GM12878 (cell line): ENCODE measurements at regions not wholly inside any gene's neighbourhood (a gene's known extent, or its start where the extent isn't known, plus 50 kb on each side); places are given as distances from the start of the nearest gene placed in this dataset.

ENCODE experiments used
- ATAC-seq: fragments of 200-7000 bp; cut with Tn5 transposase; 3 replicates; pipeline ENCODE4 v1.9.1; 2020; ENCODE audit warnings: mild to moderate bottlenecking, moderate library complexity
- BruUV-seq: library from RNA; stranded (reverse); fragments of 400-500 nt; replicated peaks from 2 replicates; lab custom pipeline; 2021; lab: Mats Ljungman, UMichigan
- CTCF ChIA-PET: fragments of 300-600 bp; sonication (Branson Sonifier 250); formaldehyde crosslinking; extraction: SDS; loops from one replicate; lab custom pipeline; 2021; ENCODE audit warnings: inconsistent platforms; lab: Yijun Ruan, JAX
- POLR2A ChIA-PET: fragments of 350-600 bp; formaldehyde crosslinking; extraction: SDS; loops from one replicate; lab custom pipeline; 2021; ENCODE audit warnings: inconsistent platforms; lab: Charles Lee
- RAD21 ChIA-PET: fragments of 300-600 bp; sonication (Branson Sonifier 250); formaldehyde crosslinking; loops from one replicate; lab custom pipeline; 2023; ENCODE audit warnings: antibody characterized with exemption; ENCODE audit not compliant: unreplicated experiment; lab: Charles Lee
- SMC1A ChIA-PET: fragments of 300-600 bp; sonication (Branson Sonifier 250); formaldehyde crosslinking; loops from one replicate; lab custom pipeline; 2023; ENCODE audit not compliant: unreplicated experiment, uncharacterized antibody; lab: Charles Lee
- DNase-seq: peaks from one replicate; pipeline ENCODE4 v3.0.0-alpha.2; 2011; ENCODE audit warnings: low read depth, low spot score
- FAIRE-seq: peaks from 3 replicates; lab custom pipeline; 2011; peaks lifted over from hg19 to GRCh38; lab: Jason Lieb, UNC
- H2AFZ ChIP-seq: 2 replicates; pipeline ENCODE4 v1.6.0; 2011; ENCODE audit warnings: low read depth, low read length, control low read depth; ENCODE audit not compliant: control insufficient read depth
- H3K27ac ChIP-seq: 2 replicates; pipeline ENCODE4 v1.5.1; 2011; ENCODE audit warnings: control low read depth; ENCODE audit not compliant: control insufficient read depth, insufficient read depth
- H3K27me3 ChIP-seq, 2 experiments: replicated peaks in 1 of 2; 2 replicates each; pipeline versions ENCODE4 v1.6.0 to v1.6.1; 2011; ENCODE audit warnings: low read length in 1 of 2; ENCODE audit not compliant: control insufficient read depth in 2 of 2, insufficient read depth in 2 of 2
- H3K36me3 ChIP-seq, 2 experiments: 2 replicates each; pipeline ENCODE4 v1.5.1; 2011; ENCODE audit warnings: low read length in 1 of 2; ENCODE audit not compliant: control insufficient read depth in 2 of 2, insufficient read depth in 2 of 2
- H3K4me1 ChIP-seq: 2 replicates; pipeline ENCODE4 v1.6.1; 2011; ENCODE audit warnings: mild to moderate bottlenecking, low read length, moderate library complexity, mixed read lengths; ENCODE audit not compliant: control insufficient read depth, insufficient read depth
- H3K4me2 ChIP-seq: 2 replicates; pipeline ENCODE4 v1.6.0; 2011; ENCODE audit warnings: control low read depth; ENCODE audit not compliant: control insufficient read depth, insufficient read depth
- H3K4me3 ChIP-seq: fragments of 200-600 bp; sonication (generic); 2 replicates; pipeline ENCODE4 v1.5.1; 2016
- H3K79me2 ChIP-seq: 2 replicates; pipeline ENCODE4 v1.6.0; 2011; ENCODE audit warnings: low read length; ENCODE audit not compliant: control insufficient read depth, insufficient read depth
- H3K9ac ChIP-seq: 2 replicates; pipeline ENCODE4 v1.8.0; 2011; ENCODE audit warnings: low read length, control low read depth, mixed read lengths; ENCODE audit not compliant: control insufficient read depth, insufficient read depth
- H3K9me3 ChIP-seq: replicated peaks from 3 replicates; pipeline ENCODE4 v1.5.1; 2011; ENCODE audit warnings: mild to moderate bottlenecking, low read length; ENCODE audit not compliant: control insufficient read depth, insufficient read depth
- H4K20me1 ChIP-seq: 2 replicates; pipeline ENCODE4 v1.6.0; 2011; ENCODE audit not compliant: control insufficient read depth, insufficient read depth
- CHD4 ChIP-seq: fragments of 200-600 bp; sonication (generic); IDR thresholded peaks from 2 replicates; pipeline ENCODE4 v1.6.1; 2016; ENCODE audit warnings: mild to moderate bottlenecking
- EED ChIP-seq: sonication (generic); IDR thresholded peaks from 2 replicates; pipeline ENCODE4 v1.6.1; 2016; ENCODE audit warnings: antibody characterized with exemption, low read depth
- FOXK2 ChIP-seq: fragments of 450-650 bp; IDR thresholded peaks from 2 replicates; pipeline ENCODE4 v1.6.1; 2017; ENCODE audit warnings: mild to moderate bottlenecking, moderate library complexity
- GATAD2B ChIP-seq: fragments of 450-650 bp; conservative IDR thresholded peaks from 2 replicates; pipeline ENCODE4 v1.6.1; 2017; ENCODE audit warnings: low read depth, mild to moderate bottlenecking, moderate library complexity
- MTA3 ChIP-seq: IDR thresholded peaks from 2 replicates; pipeline ENCODE4 v1.6.1; 2012; ENCODE audit warnings: low read length, inconsistent platforms, borderline replicate concordance
- PAX8 ChIP-seq: fragments of 450-650 bp; IDR thresholded peaks from 2 replicates; pipeline ENCODE4 v1.6.1; 2017; ENCODE audit warnings: mild to moderate bottlenecking, moderate library complexity
- POLR2AphosphoS5 ChIP-seq: IDR thresholded peaks from 2 replicates; pipeline ENCODE4 v1.6.1; 2011; ENCODE audit warnings: mild to moderate bottlenecking, low read length, inconsistent platforms
- RAD51 ChIP-seq: fragments of 450-650 bp; IDR thresholded peaks from 2 replicates; pipeline ENCODE4 v1.6.1; 2016; ENCODE audit warnings: moderate library complexity, mild to moderate bottlenecking, inconsistent platforms
- RB1 ChIP-seq: fragments of 450-650 bp; formaldehyde crosslinking; IDR thresholded peaks from 2 replicates; pipeline ENCODE4 v1.6.1; 2017; ENCODE audit warnings: mild to moderate bottlenecking, borderline replicate concordance
- RBBP5 ChIP-seq: fragments of 200-600 bp; sonication (generic); conservative IDR thresholded peaks from 2 replicates; pipeline ENCODE4 v1.6.1; 2016
- RELA ChIP-seq: fragments of 450-650 bp; IDR thresholded peaks from 2 replicates; pipeline ENCODE4 v1.8.0; 2014; ENCODE audit warnings: borderline replicate concordance; ENCODE audit not compliant: partially characterized antibody
- SIN3A ChIP-seq: IDR thresholded peaks from 2 replicates; pipeline ENCODE4 v1.6.1; 2012; ENCODE audit warnings: low read depth, low read length, improper control_type of control experiment
- SIX5 ChIP-seq: IDR thresholded peaks from 2 replicates; pipeline ENCODE4 v1.6.1; 2011; ENCODE audit warnings: mild to moderate bottlenecking, low read depth, low read length, moderate library complexity; ENCODE audit not compliant: severe bottlenecking
- SREBF1 ChIP-seq: IDR thresholded peaks from 2 replicates; pipeline ENCODE4 v1.6.1; 2012; ENCODE audit warnings: mild to moderate bottlenecking, low read length
- SREBF2 ChIP-seq: IDR thresholded peaks from 2 replicates; pipeline ENCODE4 v1.6.1; 2012; ENCODE audit warnings: mild to moderate bottlenecking, low read length
- SRF ChIP-seq, 2 experiments: IDR thresholded peaks; 2 replicates each; pipeline ENCODE4 v1.6.1; 2011; ENCODE audit warnings: low read depth in 2 of 2, low read length in 2 of 2, mild to moderate bottlenecking in 1 of 2, moderate library complexity in 1 of 2
- YY1 ChIP-seq: IDR thresholded peaks from 2 replicates; pipeline ENCODE4 v1.6.1; 2011; ENCODE audit warnings: low read depth, mild to moderate bottlenecking, low read length
- ZNF687 ChIP-seq: fragments of 450-650 bp; IDR thresholded peaks from 2 replicates; pipeline ENCODE4 v1.6.1; 2017; ENCODE audit warnings: mild to moderate bottlenecking, moderate library complexity
- WGBS: methylation state at CpG from one replicate; pipeline ENCODE4 v1.1.6; 2016; ENCODE audit warnings: low lambda C conversion rate; ENCODE audit not compliant: insufficient replicate concordance, insufficient coverage; ENCODE audit errors: missing lambda C conversion rate; 5-methylcytosine and 5-hydroxymethylcytosine counted together
- in situ Hi-C: fragments of 300-500 bp; cut with MboI; formaldehyde crosslinking; loops from 9 replicates; pipeline ENCODE4 v1.14.3; 2018; ENCODE audit warnings: mixed read lengths
- intact Hi-C: fragments of 100-400 bp; cut with micrococcal nuclease; formaldehyde crosslinking; loops from one replicate; pipeline ENCODE4 v1.14.2; 2022; ENCODE audit not compliant: unreplicated experiment
- TF ChIP-seq, protein P1 (sequence below): fragments of 450-650 bp; IDR thresholded peaks from 2 replicates; pipeline ENCODE4 v1.6.1; 2018; ENCODE audit warnings: borderline replicate concordance, mild to moderate bottlenecking; ENCODE audit not compliant: partially characterized antibody
- TF ChIP-seq, protein P2 (sequence below): IDR thresholded peaks from 2 replicates; pipeline ENCODE4 v1.6.1; 2012; ENCODE audit warnings: low read depth, low read length, improper control_type of control experiment

GRCh38 chrX:102866981-102867656, 70.0 kb upstream of the RAB40AL start (continued):
- TF ChIP-seq, protein P1, sequence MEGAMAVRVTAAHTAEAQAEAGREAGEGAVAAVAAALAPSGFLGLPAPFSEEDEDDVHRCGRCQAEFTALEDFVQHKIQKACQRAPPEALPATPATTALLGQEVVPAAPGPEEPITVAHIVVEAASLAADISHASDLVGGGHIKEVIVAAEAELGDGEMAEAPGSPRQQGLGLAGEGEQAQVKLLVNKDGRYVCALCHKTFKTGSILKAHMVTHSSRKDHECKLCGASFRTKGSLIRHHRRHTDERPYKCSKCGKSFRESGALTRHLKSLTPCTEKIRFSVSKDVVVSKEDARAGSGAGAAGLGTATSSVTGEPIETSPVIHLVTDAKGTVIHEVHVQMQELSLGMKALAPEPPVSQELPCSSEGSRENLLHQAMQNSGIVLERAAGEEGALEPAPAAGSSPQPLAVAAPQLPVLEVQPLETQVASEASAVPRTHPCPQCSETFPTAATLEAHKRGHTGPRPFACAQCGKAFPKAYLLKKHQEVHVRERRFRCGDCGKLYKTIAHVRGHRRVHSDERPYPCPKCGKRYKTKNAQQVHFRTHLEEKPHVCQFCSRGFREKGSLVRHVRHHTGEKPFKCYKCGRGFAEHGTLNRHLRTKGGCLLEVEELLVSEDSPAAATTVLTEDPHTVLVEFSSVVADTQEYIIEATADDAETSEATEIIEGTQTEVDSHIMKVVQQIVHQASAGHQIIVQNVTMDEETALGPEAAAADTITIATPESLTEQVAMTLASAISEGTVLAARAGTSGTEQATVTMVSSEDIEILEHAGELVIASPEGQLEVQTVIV, result no peak
- no peak for TF ChIP-seq SREBF2
- TF ChIP-seq RBBP5, result no peak

- no peaks in the 10 kb centered on the region for H3K27me3 ChIP-seq
- H3K4me1 ChIP-seq, result no peaks in the 10 kb centered on the region
- no peak overlapping the region for H2AFZ ChIP-seq
- in situ Hi-C loops (no loop called here), intact Hi-C loops (no loop called here)
- CTCF ChIA-PET, result no interaction called here
- no peak for DNase-seq
- no peak overlapping the region for H3K27ac ChIP-seq
- no TSS peak for BruUV-seq
- FAIRE-seq, result no peak
- H3K79me2 ChIP-seq, result no peaks in the 10 kb centered on the region
- no peaks in the 10 kb centered on the region for H4K20me1 ChIP-seq
- WGBS, result 72% methylated on average over 7 of the region's 7 CpGs
- no peak for ATAC-seq
- SMC1A ChIA-PET, result interaction anchor here (0.7 kb wide), 1 partner anchor 17 kb away, joined by 3 read pairs; no protein-coding TSS in a partner anchor
- no peak overlapping the region for H3K4me3 ChIP-seq
- no peaks in the 10 kb centered on the region for H3K9me3 ChIP-seq
- POLR2A ChIA-PET, result no interaction called here
- RAD21 ChIA-PET, result no interaction called here
- no peak overlapping the region for H3K9ac ChIP-seq
- H3K36me3 ChIP-seq, result no peaks in the 10 kb centered on the region
- H3K4me2 ChIP-seq, result no peak overlapping the region
- no peak for TF ChIP-seq GATAD2B
- no peak for TF ChIP-seq PAX8
- TF ChIP-seq POLR2AphosphoS5, result no peak
- TF ChIP-seq RELA, result no peak
- no peak for TF ChIP-seq RAD51
- no peak for TF ChIP-seq YY1
- TF ChIP-seq SIX5, result no peak
- TF ChIP-seq, protein P2, sequence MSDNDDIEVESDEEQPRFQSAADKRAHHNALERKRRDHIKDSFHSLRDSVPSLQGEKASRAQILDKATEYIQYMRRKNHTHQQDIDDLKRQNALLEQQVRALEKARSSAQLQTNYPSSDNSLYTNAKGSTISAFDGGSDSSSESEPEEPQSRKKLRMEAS, result no peak
- no peak for TF ChIP-seq RB1
- no peak for TF ChIP-seq ZNF687
- no peak for TF ChIP-seq CHD4
- TF ChIP-seq MTA3, result no peak
- TF ChIP-seq EED, result no peak
- no peak for TF ChIP-seq SIN3A
- TF ChIP-seq FOXK2, result no peak
- TF ChIP-seq SREBF1, result no peak
- TF ChIP-seq SRF (IDR thresholded peaks at IDR 0.05; ENCODE audit: low read depth in 2 of 2, low read length in 2 of 2), result no peak
Observed at GRCh38 chrX:102883491-102883890, 53.6 kb upstream of the RAB40AL start.
